ENCODE measurements at regions not wholly inside any gene's neighbourhood (a gene's known extent, or its start where the extent isn't known, plus 50 kb on each side); places are given as distances from the start of the nearest gene placed in this dataset.
"Not testable (repeated sequence)": the region's sequence is repeated elsewhere in the genome, so short reads cannot be mapped to it uniquely, and the experiment has no call there.

- no peak for DNase-seq (ENCODE audit: low read depth)
Observed at GRCh38 chr1:41980827-41981653, 62.3 kb upstream of the HIVEP3 start.

- DNase-seq (ENCODE audit: low read depth): no peak
Observed at GRCh38 chr1:41978986-41979385, 60.3 kb upstream of the HIVEP3 start.

- DNase-seq (ENCODE audit: low read depth): no peak
Observed at GRCh38 chr1:41977326-41977725, 58.6 kb upstream of the HIVEP3 start.

- no peak for DNase-seq (ENCODE audit: low read depth)
Observed at GRCh38 chr1:41976671-41977070, 57.9 kb upstream of the HIVEP3 start.

- no peak for DNase-seq (ENCODE audit: low read depth)
Observed at GRCh38 chr1:41975850-41976569, 57.3 kb upstream of the HIVEP3 start.

- DNase-seq (ENCODE audit: low read depth): no peak
Observed at GRCh38 chr1:41975121-41975520, 56.4 kb upstream of the HIVEP3 start.

GRCh38 chr1:41968557-41968956 is 49.8 kb upstream of the HIVEP3 start:
- not testable (repeated sequence) for DNase-seq (ENCODE audit: low read depth)
